GM18505 (cell line): ENCODE measurements at regions not wholly inside any gene's neighbourhood (a gene's known extent, or its start where the extent isn't known, plus 50 kb on each side); places are given as distances from the start of the nearest gene placed in this dataset.

Experiments
- ATAC-seq: cut with Tn5 transposase; IDR thresholded peaks from one replicate; pipeline ENCODE4 v1.9.1; 2021; ENCODE audit not compliant: unreplicated experiment
- POLR2A ChIP-seq: IDR thresholded peaks from 4 replicates; pipeline ENCODE4 v1.6.1; 2011; ENCODE audit warnings: borderline replicate concordance; ENCODE audit not compliant: insufficient read depth, insufficient read length; ENCODE audit errors: extremely low read depth

DNA sequence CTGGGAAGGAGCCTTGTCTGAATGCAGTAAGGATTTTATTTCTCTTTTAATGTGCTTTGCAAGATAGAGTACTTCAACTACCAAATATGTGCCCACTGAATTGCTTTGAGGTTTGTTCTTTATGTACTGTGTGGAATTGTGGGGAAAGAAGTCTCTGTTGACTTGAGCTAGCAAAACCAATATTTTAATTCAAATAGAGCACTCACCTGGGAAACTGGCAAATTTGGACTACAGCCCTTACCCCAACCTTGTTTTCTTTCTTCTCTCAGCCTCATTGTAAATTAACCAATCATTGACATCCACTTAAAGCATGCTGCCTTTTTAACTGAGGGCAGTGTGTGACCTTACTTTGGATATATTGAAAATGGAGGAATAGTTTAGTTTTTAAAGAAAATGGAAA is 409.0 kb downstream of the SPATA31D1 start:
- TF ChIP-seq POLR2A = no peak

DNA sequence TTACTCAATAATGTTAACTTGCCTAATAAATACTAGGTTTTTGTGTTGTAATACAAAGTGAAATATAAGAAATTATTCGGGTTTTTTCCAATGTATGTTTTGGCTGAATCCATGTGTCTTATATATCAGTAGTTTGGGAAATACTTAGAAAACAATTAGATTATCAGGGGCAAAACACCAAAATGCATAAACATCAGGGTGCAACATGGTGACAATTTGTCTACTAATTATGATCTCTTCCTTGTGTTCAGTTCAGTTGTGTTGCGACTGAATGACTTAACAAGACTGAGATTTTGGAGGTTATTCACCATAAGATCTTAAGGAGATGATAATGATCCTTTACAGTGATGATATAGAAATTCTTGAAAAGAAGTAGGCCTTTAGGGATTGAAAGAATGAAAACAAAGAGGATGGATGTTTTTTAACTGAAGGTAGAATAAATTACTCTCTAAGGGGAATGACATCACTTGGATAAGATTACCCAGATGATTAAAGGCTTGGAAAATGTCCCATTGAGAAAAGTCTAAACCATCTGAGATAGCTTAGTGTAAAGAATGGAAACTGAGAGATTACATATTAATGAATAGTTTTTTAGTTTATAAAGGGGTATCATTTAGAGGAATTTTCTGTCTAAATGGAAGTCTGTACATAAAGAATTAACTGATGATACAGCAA is 415.8 kb downstream of the SPATA31D1 start:
- TF ChIP-seq POLR2A = no peak
- no peak for ATAC-seq

More for the DNA sequence above, 409.0 kb downstream of the SPATA31D1 start:
- no peak for ATAC-seq

DNA sequence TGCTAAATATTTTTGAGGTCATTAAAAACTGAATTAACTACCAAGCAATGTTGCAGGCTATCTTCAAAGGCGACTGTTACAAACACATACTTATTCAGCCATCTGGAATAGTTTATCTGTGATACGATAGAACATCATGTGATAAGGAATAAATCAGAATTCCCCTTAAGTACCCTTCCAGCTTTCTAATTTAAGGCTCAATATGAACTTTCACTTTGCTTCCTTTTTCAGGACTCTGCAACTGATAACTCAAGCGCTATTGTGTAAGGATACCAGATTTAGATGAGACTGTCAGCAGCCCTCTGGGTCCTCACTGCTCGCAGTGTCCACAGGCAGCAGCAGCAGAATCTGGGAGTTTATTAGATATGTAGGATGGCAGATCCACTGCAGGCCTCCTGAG is 416.3 kb downstream of the SPATA31D1 start:
- no peak for ATAC-seq
- TF ChIP-seq POLR2A = no peak

- no peak for ATAC-seq
- no peak for TF ChIP-seq POLR2A
Observed at GRCh38 chr9:82406456-82407085, 418.0 kb downstream of the SPATA31D1 start.

- peak; percentile 97 for ATAC-seq
- no peak for TF ChIP-seq POLR2A
Observed at GRCh38 chr9:82410306-82410705, 421.7 kb downstream of the SPATA31D1 start.

DNA sequence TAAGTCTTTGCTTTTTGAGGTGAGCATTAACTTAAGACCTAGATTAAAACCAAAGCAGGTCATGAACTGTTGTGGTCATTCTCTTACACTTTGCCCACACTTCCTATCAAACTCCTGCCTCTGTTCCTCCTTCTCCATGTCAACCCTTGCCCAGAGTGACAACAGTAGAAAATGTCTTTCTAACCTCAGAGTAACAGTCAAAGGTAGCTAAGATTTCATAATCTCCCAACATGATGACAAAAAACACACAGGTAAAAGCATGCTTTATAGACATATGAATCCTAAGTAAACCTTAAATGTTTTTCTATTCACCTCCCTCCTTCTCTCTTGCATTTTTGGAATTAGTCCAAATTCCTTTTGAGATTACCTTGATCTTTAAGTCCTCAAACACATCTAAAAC is 422.3 kb downstream of the SPATA31D1 start:
- peak; percentile 8 for ATAC-seq
- TF ChIP-seq POLR2A = no peak

DNA sequence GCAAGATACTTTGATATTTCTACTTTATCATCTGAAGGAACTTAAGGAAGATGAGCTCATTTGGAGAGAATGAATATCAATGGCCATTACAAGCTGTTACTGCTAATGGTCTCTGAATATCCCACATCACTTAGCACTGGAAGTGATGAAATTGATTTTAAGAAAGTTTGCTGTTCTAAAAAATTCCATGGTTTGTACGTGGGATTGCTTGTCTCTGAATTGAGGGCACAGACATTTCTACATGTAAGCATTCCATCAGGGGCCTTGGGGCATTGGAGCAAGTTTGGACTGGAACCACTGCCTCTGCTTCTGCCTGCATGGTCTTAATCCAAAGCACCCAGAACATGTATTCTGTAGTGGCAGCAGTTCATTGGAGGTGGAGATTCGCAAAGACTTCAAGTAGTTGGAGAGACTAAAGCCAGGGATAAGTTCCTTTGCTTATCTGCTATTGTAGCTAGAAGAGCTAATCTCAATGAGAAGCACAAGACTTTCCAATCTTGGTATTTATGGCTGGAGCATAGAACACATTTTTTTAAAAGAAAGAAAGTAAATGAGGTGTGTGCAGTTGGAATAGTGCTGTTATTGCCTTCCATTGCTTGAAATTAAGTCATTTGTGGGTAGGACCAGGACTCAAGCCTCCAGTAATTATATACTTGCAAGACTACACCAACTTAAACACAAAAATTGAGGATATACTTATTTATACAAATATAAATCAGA is 424.2 kb downstream of the SPATA31D1 start:
- ATAC-seq = no peak
- no peak for TF ChIP-seq POLR2A

DNA sequence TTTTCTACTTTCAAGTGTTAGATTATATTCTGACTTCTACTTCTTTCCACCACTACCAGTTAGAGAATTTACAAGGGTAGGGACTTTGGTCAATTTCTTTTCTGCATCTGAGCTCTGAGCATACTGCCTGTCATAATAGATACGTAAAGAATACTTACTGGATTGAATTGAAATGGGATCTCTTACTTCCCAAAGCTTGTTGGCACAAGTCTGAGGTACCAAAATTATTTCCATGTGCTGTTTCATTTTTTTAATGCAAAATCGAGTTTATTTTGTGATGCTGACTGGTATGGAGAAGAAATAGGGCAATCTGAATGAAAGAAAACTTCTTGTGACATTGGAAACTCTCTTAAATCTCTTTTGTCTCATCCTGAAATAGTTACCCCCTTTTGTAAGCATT is 428.9 kb downstream of the SPATA31D1 start:
- no peak for ATAC-seq
- no peak for TF ChIP-seq POLR2A

- no peak for ATAC-seq
- no peak for TF ChIP-seq POLR2A
Observed at GRCh38 chr9:82418334-82418733, 429.8 kb downstream of the SPATA31D1 start.

DNA sequence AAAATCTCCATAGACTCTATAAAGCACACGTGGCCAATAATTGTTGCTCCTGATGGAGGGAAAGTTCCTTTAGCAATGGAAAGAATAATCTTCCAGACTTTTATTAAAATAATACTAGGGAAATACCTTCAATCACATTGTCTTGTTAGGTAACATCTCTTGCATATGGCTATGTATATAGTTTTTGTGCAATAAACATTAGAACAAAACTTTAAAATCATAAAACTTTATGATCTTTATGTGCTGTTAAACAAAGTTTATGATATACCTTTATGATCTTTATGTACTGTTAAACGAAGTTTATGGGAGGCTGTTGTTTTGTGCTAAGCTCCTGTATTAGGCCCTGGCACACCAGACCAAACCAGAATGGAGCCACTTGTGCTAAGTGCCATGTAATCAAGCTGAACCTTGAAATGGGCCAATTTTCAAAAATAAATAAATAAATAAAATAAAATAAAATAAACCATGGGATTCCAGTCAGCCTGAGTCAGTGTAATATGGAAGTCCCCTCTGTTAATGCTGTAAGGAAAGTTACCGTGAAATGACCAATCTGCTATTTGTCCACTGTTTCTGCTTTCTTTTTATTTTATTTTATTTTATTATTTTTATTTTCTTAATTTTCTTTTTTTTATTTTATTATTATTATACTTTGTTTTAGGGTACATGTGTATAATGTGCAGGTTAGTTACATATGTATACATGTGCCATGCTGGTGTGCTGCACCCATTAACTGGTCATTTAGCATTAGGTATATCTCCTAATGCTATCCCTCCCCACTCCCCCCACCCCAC is 431.3 kb downstream of the SPATA31D1 start:
- ATAC-seq = no peak

GRCh38 chr9:82421498-82421897 is 432.9 kb downstream of the SPATA31D1 start:
- no peak for ATAC-seq

More for the DNA sequence above, 431.3 kb downstream of the SPATA31D1 start:
- TF ChIP-seq POLR2A = no peak

GRCh38 chr9:82423700-82424099 is 435.1 kb downstream of the SPATA31D1 start:
- TF ChIP-seq POLR2A = no peak
- ATAC-seq = no peak

More at GRCh38 chr9:82421498-82421897, 432.9 kb downstream of the SPATA31D1 start:
- TF ChIP-seq POLR2A = no peak

DNA sequence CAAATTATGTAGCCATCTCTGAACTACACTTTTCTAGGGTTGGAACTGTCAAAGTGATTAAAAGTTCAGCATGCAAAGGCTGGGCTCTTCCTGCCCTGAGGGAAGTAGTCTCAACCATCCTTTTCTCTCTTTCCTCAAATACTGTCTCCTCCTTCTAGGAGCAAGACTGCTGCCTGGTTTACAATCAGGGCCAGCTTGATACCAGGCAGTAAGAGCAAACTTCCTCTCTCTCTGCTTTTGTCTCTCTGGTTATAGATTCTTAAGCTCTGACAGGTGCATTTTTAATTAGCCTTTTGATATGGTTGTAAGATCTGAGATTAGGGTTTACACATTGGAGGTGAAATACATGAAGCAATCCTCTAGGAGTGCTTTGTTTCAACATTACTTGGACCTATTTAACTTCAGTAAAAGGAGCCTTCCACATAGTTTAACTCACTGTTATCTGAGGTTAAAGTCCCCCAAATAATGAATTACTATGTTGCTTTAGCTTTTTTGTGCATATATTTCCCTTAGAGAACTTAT is 436.1 kb downstream of the SPATA31D1 start:
- no peak for TF ChIP-seq POLR2A
- ATAC-seq = no peak
